Islet of Langerhans (tissue), 1 donor: ENCODE measurements at regions not wholly inside any gene's neighbourhood (a gene's known extent, or its start where the extent isn't known, plus 50 kb on each side); places are given as distances from the start of the nearest gene placed in this dataset.
A peak's percentile ranks its signal among the peaks of the same experiment; 100 is the strongest.
"Not testable (repeated sequence)": the region's sequence is repeated elsewhere in the genome, so short reads cannot be mapped to it uniquely, and the experiment has no call there.

Experiments
- FAIRE-seq: peaks from one replicate; lab custom pipeline; 2011; peaks lifted over from hg19 to GRCh38; lab: Jason Lieb, UNC

DNA sequence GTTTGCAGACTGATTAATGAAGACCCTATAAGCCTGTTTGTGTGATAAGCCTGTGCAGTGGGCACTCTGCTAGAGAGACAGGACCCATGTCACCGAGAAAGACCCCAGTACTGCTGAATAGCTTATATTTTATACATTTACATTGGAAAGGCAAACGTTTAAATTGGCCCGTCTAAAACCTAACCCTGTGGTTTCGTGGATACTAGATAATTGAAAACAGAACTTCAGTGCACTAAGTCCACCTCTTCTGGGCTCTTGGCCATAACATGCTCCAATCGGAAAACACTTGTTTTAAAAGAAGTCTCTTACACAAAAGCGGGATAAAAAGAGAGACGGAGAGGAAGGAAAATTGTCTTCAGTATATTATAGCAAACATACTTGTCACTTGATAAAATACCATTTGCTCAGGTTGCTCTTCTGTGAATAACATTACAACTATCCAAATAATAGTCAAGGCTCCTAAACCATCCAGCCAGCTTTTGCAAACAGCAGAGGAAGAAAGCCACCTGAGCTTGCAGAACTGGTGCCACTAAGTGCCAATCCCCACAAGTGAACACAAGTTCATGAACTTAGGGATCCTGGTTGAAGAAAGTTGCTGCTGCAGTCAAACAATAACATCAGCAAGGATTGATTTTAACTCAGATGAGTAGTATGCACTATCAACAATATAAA is 218.4 kb upstream of the FN1 start:
- FAIRE-seq = no peak

DNA sequence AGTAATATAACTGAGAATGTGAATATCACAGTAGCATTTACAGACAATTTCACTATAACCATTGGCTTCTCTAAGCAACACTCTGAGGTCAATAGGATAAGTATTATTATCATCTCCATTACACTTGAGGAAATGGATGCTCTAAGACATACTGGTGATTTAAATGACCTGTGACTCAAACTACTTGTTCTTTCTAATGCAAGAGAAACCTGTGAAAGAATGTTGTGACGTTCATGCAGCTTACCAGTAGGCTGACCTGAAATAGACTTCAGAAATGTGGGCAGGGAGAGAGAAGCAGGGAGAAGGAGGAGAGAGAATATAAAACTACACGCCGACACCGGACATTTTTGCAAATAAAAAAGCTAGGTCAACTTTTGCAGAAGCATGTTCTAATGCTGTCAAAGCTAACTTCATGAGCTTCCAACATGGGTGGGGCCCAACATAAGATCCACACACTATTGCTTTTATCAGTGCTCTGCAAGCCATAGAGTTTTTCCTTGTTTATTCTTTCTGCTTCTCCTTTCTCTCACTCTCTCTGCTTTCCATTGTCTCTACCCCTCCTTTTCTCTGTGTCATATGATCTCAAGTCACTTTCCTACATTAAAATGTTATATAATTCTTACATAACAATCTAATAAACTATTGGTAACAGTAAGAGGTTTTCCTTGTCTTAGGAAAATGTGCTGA is 217.6 kb upstream of the FN1 start:
- no peak for FAIRE-seq

DNA sequence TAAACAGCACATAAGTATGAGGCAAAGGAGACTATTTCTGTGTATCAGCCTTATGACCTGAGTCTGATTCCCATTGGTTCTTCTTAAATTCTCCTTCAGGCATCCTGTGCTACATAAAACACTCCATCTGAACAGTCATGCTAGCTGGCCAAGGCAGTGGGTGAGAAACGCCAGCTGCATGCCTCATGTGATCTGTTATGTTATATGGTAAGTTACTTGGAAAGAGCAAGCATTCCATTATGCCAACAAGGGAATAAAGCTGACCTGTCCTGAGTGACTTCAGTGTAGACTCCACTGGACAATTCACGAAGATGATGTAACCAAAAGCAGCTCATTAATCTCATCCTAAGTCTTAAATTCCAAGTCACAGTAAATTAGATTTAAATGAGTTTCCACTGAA is 216.5 kb upstream of the FN1 start:
- no peak for FAIRE-seq

DNA sequence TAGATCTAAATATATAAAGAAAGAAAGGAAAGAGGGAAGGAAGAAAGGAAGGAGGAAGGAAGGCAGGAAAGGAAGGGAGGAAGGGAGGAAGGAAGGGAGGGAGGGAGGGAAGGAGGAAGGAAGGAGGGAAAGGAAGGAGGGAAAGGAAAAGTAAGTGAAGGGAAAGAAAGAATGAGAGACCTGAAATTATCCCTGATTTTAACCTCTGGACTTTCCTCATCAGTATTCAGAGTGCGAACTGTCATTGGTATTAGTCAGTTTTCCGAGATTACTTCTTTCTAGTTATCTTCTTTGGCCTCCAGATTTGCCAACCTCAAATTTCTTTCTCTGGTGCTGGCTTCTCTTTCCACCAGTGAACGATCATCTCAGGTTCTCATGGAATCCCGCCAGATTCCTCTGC is 215.5 kb upstream of the FN1 start:
- no peak for FAIRE-seq

DNA sequence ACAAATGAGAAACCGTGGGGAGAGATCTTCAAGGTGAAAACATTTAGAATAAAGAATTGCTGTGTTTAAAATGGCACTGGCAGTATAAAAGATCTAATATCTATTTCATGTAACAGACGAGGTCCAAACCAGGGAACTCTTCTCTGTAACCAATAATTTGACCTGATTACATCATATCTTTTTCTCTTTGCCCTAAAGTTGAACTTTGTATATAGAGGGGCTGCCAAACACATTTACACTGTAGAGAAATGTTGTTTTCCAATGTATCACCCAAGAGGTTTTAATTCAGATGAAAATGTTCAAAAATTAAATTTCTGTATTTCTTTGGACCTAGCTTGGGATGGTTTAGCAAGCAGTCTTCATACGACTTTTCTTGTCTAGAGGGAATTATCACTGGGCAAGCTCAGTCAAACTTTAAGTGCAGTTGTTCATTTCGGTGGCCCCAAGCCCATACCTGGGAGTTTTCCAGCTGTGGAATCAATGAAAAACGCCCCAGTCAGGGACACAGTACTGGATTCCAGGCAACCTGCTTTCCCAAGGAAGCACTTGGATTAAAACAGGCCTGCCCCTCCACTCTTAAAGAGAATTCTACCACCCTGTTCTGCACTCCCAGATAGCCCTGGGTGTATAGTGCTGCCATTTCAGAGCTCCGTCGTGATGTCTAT is 208.5 kb upstream of the FN1 start:
- FAIRE-seq = no peak

DNA sequence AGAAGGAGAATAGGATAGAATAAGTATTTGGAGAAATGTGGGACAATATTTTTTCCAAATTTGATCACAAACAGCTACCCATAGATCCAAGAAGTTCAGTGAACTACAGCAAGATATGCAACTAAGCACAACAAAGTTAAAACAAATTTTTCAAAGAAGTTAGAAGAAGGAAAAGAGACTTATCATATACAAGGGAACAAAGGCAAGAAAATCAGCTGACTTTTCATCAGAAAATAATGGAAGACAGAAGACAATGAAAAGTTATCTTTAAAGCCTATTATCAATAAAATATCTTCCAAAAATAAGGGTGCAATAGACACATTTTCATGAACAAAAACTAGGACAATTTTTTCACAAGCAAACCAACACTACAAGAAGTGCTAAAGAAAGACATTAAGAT is 202.8 kb upstream of the FN1 start:
- FAIRE-seq = no peak

DNA sequence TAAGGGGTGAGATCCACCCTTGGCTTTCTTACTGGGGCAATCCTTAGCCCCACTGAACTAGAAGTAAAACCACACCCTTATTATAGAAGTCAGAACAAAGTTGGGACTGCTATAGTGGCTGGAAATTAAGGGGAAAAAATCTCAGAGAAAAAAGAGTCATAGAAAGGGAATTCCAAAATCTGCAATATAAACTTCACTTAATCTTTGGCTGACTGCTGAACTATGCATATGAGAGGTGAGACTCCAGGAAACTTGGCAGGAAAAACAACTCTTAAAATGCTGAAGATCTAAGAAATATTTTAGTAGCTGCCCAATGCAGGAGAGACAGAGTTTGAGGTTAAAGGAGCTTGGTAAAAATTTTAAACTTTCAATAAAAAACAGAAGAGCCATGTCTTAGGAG is 201.8 kb upstream of the FN1 start:
- no peak for FAIRE-seq

DNA sequence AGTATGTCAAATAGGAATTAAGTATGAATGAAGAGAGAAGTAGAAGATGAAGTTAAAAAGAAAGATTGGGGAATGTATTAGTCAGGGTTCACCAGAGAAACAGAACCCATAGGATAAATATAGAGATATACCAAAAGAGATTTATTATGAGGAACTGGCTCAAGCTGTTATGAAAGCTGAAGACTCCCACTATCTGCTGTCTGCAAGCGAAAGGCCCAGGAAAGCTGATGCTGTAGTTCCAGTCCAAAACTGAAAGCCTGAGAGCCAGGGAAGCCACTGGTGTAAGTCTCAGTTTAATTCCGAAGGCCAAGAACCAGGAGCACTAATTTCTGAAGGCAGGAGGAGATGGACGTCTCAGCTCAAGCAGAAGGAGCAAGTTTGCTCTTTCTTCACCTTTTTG is 200.9 kb upstream of the FN1 start:
- no peak for FAIRE-seq

DNA sequence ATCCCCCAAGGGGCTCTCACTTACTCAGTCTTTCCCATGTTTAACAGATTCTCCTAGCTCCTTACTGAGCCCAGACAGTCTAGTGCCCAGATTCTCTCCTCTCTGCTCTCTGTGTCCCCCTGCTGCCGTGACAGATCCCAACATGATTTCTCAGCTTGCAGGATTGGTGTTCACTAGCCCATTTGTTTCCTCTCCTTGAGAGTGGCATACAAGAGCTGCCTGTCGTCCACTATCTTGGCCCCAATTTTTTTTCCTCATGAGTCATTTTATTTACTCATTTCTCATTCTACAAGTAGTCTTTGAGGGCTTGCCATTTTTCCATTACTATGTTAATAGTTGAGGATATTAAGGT is 199.9 kb upstream of the FN1 start:
- FAIRE-seq = no peak

DNA sequence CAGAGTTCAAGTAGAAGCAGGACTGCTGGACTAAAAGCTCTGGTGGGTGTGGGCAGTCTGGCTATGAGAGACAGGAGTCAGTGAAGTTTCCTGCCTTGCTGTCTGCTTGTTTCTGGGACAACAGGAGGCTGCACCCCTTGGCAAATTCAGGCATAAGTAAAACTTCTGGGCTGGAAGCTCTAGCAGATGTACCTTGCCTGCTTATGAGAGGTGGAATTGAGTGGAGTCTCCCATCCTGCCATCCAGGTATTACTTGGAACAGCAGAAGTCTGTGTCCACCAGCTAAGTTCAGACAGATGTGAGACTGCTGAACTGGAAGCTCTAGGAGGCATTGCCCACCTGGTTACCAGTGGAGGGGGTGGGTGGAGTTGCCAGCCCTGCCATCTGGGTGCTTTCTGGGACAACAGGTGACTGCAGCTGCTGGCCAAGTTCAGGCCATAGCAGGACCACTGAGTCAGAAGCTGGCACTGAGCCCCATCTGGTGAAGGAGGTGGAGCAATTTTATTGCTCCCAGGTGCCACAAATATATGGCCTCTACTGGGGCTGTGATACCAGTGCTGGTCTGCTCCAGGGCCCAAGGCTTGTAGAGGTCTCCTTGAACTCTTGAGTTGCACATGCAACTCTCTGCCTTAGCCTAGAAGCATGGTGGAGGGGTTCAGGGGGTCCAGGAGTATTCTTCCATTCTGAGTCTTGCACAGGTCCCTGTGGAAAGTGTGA is 199.4 kb upstream of the FN1 start:
- no peak for FAIRE-seq

DNA sequence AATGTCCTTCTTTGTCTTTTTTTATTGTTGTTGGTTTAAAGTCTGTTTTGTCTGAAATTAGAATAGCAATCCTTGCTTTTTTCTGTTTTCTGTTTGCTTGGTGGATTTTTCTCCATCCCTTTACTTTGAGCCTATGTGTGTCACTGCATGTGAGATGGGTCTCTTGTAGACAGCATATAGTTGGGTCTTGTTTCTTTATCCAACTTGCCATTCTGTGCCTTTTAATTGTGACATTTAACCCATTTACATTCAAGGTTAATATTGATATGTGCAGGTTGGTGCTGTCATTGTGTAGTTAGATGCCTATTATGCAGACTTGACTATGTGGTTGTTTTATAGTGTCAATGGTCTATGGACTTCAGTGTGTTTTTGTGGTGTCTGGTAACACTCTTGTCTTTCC is 197.5 kb upstream of the FN1 start:
- peak; percentile 9 for FAIRE-seq

DNA sequence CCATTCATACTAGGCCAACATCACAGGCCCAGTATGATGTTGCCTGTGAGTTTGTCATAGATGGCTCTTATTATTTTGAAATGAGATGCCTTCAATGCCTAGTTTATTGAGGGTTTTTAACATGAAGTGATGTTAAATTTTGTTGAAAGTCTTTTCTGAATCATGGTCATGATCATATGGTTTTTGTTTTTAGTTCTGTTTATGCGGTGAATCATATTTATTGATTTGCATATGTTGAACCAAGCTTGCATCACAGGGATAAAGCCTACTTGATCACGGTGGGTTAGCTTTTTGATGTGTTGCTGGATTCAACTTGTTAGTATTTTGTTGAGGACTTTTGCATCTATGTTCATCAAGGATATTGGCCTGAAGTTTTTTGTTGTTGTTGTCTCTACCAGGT is 195.8 kb upstream of the FN1 start:
- no peak for FAIRE-seq

DNA sequence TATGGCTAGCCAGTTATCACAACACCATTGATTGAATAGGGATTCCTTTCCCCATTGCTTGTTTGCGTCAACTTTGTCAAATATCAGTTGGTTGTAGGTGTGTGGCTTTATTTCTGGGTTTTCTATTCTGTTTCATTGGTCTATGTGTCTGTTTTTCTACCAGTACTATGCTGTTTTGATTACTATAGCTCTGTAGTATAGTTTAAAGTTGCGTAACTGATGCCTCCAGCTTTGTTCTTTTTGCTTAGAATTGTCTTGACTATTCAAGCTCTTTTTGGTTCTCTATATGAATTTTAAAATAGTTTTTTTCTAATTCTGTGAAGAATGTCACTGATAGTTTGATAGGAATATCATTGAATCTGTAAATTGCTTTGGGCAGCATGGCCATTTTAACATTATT is 194.9 kb upstream of the FN1 start:
- FAIRE-seq = not testable (repeated sequence)

DNA sequence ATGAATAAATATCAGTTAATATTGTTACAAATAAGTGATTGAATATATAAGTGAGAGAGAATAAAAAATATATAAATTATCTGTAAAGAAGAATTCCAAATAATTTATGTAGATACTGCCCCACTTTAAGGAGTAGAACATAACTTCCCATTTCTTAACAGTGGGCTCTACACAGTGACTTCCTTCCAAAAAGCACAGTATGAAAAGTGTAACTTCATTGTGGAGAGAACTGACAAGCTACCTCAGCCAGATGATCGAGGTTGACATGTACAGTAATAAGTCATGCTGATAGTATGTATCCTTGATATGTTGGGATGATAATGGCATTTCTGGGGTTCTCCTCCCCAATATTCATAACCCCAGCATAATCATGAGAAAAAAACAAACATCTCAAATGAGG is 191.9 kb upstream of the FN1 start:
- FAIRE-seq = no peak

DNA sequence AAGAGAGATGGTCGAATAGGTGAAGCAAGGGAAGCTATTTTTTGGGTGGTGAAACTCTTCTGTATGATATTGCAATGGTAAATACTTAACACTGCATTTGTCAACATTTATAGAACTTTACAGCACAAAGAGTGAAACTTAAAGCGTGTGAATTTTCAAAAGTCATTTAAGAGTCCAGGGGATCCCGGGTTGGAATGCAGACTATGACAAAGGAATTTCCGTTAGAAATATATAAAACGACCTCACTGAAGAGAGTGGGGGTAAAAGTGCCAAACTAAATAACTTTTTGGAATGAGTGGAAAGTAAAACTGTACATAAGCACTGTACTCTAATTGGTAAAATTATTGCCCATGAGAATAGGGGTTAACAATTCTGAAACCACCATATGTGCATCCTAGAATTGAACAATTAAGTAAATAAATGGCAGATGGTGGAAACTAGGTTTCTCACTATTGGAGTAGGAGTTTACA is 191.0 kb upstream of the FN1 start:
- no peak for FAIRE-seq

DNA sequence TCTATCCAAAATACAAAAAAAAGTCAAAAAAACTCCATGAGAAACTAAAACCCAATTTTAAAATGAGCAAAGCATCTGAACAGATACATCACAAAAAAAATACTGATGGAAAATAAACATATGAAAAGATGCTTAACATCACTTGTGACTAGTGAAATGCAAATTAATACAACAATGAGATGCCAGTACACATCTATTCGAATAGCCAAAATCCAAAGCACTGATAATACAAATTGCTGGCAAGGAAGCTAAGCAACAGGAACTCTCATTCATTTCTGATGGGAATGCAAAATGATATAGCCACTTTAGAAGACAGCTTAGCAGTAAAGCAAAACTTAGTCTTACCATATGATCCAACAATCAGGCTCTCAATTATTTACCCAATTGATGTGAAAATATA is 190.2 kb upstream of the FN1 start:
- no peak for FAIRE-seq

DNA sequence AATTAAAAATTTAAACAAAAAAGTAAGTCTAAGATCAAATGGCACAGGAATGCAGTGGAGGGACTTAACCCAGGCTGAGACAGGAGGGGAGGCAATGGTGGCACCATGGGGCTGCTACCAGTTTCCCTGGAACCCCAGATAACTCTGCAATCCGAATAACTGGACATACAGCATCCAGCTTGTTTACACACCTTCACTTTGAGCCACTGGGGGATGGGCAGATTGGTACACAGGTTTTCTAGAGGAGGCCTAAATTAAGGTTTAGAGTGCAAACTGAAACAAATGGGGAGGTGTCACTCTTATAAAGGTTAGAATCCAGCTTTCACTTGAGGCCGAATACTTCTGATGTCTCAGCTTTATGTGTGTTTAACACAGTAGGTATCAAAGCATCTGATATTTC is 189.3 kb upstream of the FN1 start:
- FAIRE-seq = no peak

DNA sequence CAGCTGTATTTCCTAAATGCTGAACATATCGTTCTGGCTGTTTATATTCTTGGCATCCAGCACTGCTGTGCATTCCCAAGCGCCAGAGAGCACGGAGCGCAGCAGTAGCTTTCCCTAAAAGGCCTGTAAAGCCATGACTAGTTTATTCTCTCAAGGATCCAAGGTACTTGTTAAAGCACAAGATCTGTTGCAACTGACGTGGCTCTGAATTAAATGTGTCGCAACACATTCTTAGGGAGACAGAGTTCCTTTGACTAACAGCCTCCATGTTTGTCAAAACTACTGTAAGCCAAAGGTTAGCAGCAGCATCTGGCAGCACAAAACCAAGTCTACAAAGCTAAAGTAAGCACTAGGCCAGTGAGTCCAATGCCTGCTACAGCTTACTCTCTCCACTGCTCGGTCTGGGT is 188.6 kb upstream of the FN1 start:
- no peak for FAIRE-seq

DNA sequence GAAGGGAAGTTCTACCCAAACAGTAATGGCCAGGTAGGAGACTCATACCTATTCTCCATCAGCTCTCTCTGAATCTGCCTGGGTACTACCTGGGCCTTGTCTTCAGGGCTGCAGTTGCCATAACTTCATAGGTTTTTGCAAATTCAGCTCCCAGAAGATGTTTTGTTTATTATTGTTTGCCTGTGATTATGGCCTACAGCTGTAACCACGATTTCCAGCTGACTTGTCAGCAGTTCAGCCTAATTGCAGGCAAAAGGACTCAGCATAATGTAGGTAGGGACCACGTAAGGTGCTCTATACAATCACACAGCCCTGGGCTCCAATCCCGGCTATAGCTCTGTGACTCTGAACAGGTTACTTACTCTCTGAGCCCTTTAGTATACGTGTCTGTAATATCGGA is 187.0 kb upstream of the FN1 start:
- FAIRE-seq = no peak

DNA sequence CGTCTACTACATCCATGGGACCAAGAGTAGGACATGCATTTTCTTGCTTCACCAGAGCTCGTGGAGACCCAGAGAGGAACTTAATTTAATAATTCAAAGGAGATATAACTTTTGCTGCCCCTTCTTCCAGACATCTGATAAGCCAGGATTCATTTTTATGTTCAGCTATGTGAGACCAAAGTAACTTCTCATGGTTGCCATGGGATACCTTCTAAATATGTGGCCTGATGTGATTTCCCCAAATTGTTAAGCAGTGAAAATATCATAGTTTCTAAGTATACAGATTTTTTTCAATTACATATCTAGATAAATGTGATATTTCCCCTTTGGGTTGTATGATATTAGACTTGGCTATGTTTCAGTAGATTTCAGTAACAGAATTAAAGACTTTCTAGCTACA is 185.5 kb upstream of the FN1 start:
- FAIRE-seq = no peak

DNA sequence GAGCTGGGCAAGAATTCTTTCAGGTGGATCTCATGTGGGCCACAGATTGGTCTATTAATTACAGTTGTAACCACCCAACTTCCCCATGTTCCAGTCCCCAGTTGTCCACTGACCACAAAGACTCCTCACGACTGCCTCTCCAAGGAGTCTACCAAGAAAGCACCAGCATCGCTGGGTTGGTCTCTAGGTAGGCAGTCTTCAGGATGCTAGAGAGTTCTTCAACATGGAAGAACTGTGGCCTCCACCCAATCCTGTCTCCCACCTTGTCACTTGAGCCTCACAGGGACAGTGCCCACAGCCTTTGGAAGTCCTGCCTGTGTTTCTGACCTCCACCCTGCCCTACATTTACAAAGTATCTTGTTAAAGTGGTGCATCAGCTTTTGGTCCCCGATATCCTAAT is 184.7 kb upstream of the FN1 start:
- FAIRE-seq = no peak

DNA sequence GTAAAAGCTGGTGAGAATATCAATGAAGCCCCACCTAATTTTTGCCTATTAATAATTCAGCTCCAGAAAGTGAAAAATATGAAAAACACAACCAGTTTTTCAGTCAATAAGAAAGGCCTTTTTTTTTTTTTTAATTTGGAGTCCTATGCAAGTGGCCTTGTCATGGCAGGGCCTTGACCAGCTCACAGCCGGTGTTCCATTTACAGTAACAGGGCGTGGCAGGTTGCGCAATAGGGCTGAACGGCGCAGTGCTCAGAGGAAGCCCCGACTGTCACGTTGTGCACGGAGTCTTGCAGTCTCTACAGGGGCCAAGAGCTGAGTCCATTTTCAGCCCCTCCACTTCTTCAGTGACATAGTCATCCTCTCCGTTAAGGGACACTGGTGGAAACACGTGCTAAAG is 184.1 kb upstream of the FN1 start:
- no peak for FAIRE-seq
